Prostate gland (tissue), 2 donors: ENCODE measurements at regions not wholly inside any gene's neighbourhood (a gene's known extent, or its start where the extent isn't known, plus 50 kb on each side); places are given as distances from the start of the nearest gene placed in this dataset.

Experiments used
- CTCF ChIP-seq, 4 experiments: fragments of 200-600 bp in 2 of 4; fragments of 450-650 bp in 2 of 4; sonication (generic) in 2 of 4; IDR thresholded peaks; 1 replicate in 3 of 4; 2 replicates in 1 of 4; pipeline ENCODE4 v1.5.1; 2016 to 2019; ENCODE audit warnings: antibody characterized with exemption in 4 of 4, mild to moderate bottlenecking in 2 of 4, moderate library complexity in 2 of 4
- POLR2A ChIP-seq: fragments of 450-650 bp; IDR thresholded peaks from one replicate; pipeline ENCODE4 v1.6.1; 2016; ENCODE audit warnings: antibody characterized with exemption, mild to moderate bottlenecking
- POLR2AphosphoS5 ChIP-seq: sonication (generic); formaldehyde crosslinking; IDR thresholded peaks from one replicate; pipeline ENCODE4 v1.6.1; 2017; ENCODE audit warnings: antibody characterized with exemption

- TF ChIP-seq CTCF (IDR thresholded peaks at IDR 0.05) (no peak), POLR2A (no peak), POLR2AphosphoS5 (no peak)
Measured at GRCh38 chr16:66204756-66205155, 161.7 kb upstream of the CDH5 start.
